Upper lobe of right lung (tissue), 1 donor: ENCODE measurements at regions not wholly inside any gene's neighbourhood (a gene's known extent, or its start where the extent isn't known, plus 50 kb on each side); places are given as distances from the start of the nearest gene placed in this dataset.

Source experiments
- ATAC-seq: fragments of 200-7000 bp; cut with Tn5 transposase; one replicate; pipeline ENCODE4 v1.9.1; 2020; ENCODE audit warnings: mild to moderate bottlenecking, moderate library complexity
- DNase-seq: peaks from one replicate; pipeline ENCODE4 v3.0.0-alpha.2; 2020
- H3K27ac ChIP-seq: fragments of 200-600 bp; one replicate; pipeline ENCODE4 v1.8.0; 2022
- H3K27me3 ChIP-seq: fragments of 200-600 bp; one replicate; pipeline ENCODE4 v1.8.0; 2022; ENCODE audit warnings: mild to moderate bottlenecking
- H3K36me3 ChIP-seq: fragments of 200-600 bp; one replicate; pipeline ENCODE4 v1.8.0; 2022
- H3K4me1 ChIP-seq: fragments of 200-600 bp; one replicate; pipeline ENCODE4 v1.8.0; 2022
- H3K4me3 ChIP-seq: fragments of 200-600 bp; one replicate; pipeline ENCODE4 v1.8.0; 2022; ENCODE audit warnings: mild to moderate bottlenecking
- H3K9me3 ChIP-seq: fragments of 200-600 bp; one replicate; pipeline ENCODE4 v1.8.0; 2022
- intact Hi-C: fragments of 100-400 bp; cut with DNase I; formaldehyde crosslinking; loops from one replicate; pipeline ENCODE4 v1.11.0; 2022
- TF ChIP-seq, protein P1 (sequence below): fragments of 200-600 bp; IDR thresholded peaks from one replicate; pipeline ENCODE4 v1.8.0; 2022; ENCODE audit warnings: antibody characterized with exemption
- donor health status: DM: no; HTN: yes; CAD: no; lungs with severe emphysema.

GRCh38 chr4:132275583-132276121, 873.4 kb upstream of the PCDH10 start:
- no peak for ATAC-seq
- no peak overlapping the region for H3K4me3 ChIP-seq
- no peaks in the 10 kb centered on the region for H3K9me3 ChIP-seq
- no peaks in the 10 kb centered on the region for H3K4me1 ChIP-seq
- TF ChIP-seq, protein P1, sequence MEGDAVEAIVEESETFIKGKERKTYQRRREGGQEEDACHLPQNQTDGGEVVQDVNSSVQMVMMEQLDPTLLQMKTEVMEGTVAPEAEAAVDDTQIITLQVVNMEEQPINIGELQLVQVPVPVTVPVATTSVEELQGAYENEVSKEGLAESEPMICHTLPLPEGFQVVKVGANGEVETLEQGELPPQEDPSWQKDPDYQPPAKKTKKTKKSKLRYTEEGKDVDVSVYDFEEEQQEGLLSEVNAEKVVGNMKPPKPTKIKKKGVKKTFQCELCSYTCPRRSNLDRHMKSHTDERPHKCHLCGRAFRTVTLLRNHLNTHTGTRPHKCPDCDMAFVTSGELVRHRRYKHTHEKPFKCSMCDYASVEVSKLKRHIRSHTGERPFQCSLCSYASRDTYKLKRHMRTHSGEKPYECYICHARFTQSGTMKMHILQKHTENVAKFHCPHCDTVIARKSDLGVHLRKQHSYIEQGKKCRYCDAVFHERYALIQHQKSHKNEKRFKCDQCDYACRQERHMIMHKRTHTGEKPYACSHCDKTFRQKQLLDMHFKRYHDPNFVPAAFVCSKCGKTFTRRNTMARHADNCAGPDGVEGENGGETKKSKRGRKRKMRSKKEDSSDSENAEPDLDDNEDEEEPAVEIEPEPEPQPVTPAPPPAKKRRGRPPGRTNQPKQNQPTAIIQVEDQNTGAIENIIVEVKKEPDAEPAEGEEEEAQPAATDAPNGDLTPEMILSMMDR, result no peak
- no peaks in the 10 kb centered on the region for H3K36me3 ChIP-seq
- intact Hi-C loops, result no loop called here
- DNase-seq, result no peak
- no peaks in the 10 kb centered on the region for H3K27me3 ChIP-seq
- H3K27ac ChIP-seq, result no peak overlapping the region

GRCh38 chr4:132276185-132276584, 872.9 kb upstream of the PCDH10 start:
- intact Hi-C loops, result no loop called here
- H3K9me3 ChIP-seq, result no peaks in the 10 kb centered on the region
- no peak overlapping the region for H3K4me3 ChIP-seq
- H3K27ac ChIP-seq, result no peak overlapping the region
- DNase-seq (peak; percentile 27), ATAC-seq (no peak)
- no peaks in the 10 kb centered on the region for H3K27me3 ChIP-seq
- no peaks in the 10 kb centered on the region for H3K36me3 ChIP-seq
- no peaks in the 10 kb centered on the region for H3K4me1 ChIP-seq
- TF ChIP-seq, protein P1, result no peak

DNA sequence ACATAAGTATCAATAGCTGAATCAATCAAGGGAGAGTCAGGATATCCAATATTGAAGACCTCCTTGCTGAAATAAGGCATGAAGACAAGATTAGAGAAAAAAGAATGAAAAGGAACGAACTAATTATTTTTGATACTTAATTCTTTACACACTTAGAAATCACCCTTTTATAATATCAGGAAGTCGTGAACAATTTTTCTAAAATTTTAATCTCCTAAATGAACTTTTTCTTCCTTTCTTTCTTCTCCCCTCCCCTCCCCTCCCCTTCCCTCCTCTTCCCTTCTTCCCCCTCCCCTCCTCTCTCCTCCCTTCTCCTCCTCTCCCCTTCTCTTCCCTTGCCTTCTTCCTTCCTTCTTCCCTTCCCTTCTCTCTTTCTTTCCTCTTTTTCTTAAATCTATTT, 872.1 kb upstream of the PCDH10 start:
- no peak overlapping the region for H3K27ac ChIP-seq
- intact Hi-C loops, result no loop called here
- no peaks in the 10 kb centered on the region for H3K4me1 ChIP-seq
- TF ChIP-seq, protein P1, result no peak
- no peaks in the 10 kb centered on the region for H3K27me3 ChIP-seq
- no peak overlapping the region for H3K4me3 ChIP-seq
- H3K36me3 ChIP-seq, result no peaks in the 10 kb centered on the region
- no peaks in the 10 kb centered on the region for H3K9me3 ChIP-seq
- DNase-seq (no peak), ATAC-seq (no peak)

GRCh38 chr4:132281733-132282132, 867.4 kb upstream of the PCDH10 start:
- Histone ChIP-seq H3K36me3 (no peaks in the 10 kb centered on the region), H3K27ac (no peak overlapping the region), H3K4me3 (no peak overlapping the region), H3K4me1 (no peaks in the 10 kb centered on the region), H3K27me3 (no peaks in the 10 kb centered on the region), H3K9me3 (no peaks in the 10 kb centered on the region)
- TF ChIP-seq, protein P1, result no peak
- ATAC-seq (no peak), DNase-seq (no peak)
- intact Hi-C loops, result no loop called here

DNA sequence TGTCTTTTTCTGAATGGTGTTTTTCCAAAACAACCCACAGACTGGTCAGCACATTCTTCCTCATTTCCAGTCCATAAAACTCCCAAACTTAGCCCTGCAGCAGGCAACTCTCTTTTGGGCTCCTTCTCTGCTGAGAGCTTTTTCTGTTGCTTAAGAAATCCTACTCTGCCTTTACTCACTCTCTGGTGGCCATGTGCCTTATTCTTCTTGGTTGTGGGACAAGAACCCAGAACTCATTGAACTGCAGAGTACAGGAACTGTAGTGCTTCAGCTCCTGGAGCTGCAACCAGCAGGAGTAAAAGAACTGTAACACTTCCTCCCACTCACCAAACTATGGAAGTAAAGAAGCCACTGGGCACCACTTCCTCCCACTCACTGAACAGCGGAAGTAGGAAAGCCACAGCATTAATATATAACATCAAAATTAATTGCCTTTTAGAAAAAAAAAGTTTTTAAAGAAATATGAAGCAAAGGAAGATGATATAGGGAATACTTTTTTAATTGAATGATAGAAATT, 864.1 kb upstream of the PCDH10 start:
- intact Hi-C loops, result no loop called here
- no peaks in the 10 kb centered on the region for H3K36me3 ChIP-seq
- TF ChIP-seq, protein P1, result no peak
- H3K4me3 ChIP-seq, result no peak overlapping the region
- no peaks in the 10 kb centered on the region for H3K9me3 ChIP-seq
- DNase-seq, result no peak
- H3K4me1 ChIP-seq, result no peaks in the 10 kb centered on the region
- no peak for ATAC-seq
- no peaks in the 10 kb centered on the region for H3K27me3 ChIP-seq
- H3K27ac ChIP-seq, result no peak overlapping the region

- ATAC-seq (no peak), DNase-seq (no peak)
- H3K4me1 ChIP-seq, result no peaks in the 10 kb centered on the region
- intact Hi-C loops, result no loop called here
- no peaks in the 10 kb centered on the region for H3K9me3 ChIP-seq
- TF ChIP-seq, protein P1, result no peak
- no peak overlapping the region for H3K27ac ChIP-seq
- no peak overlapping the region for H3K4me3 ChIP-seq
- no peaks in the 10 kb centered on the region for H3K27me3 ChIP-seq
- H3K36me3 ChIP-seq, result no peaks in the 10 kb centered on the region
Observed at GRCh38 chr4:132297346-132297745, 851.7 kb upstream of the PCDH10 start.
